ENCODE measurements at regions not wholly inside any gene's neighbourhood (a gene's known extent, or its start where the extent isn't known, plus 50 kb on each side); places are given as distances from the start of the nearest gene placed in this dataset.

GRCh38 chr2:56449449-56449860, 265.7 kb downstream of the CCDC85A start:
- TF ChIP-seq POLR2A (IDR thresholded peaks at IDR 0.05; ENCODE audit: low read depth, low read length) (no peak), TAF1 (IDR thresholded peaks at IDR 0.05; ENCODE audit: borderline replicate concordance, low read depth, low read length) (no peak), POLR2AphosphoS5 (IDR thresholded peaks at IDR 0.05; ENCODE audit: low read depth, low read length) (no peak)

All from GM12892 (cell line).